Left renal cortex interstitium (tissue), 4 donors: ENCODE measurements at regions not wholly inside any gene's neighbourhood (a gene's known extent, or its start where the extent isn't known, plus 50 kb on each side); places are given as distances from the start of the nearest gene placed in this dataset.
"Not testable (repeated sequence)": the region's sequence is repeated elsewhere in the genome, so short reads cannot be mapped to it uniquely, and the experiment has no call there.

Experiments used
- DNase-seq, 4 donors: peaks; one replicate each; pipeline ENCODE4 v3.0.0-alpha.2; 2013; ENCODE audit warnings: low read depth in 4 of 4, low spot score in 2 of 4, missing footprints in 1 of 4

GRCh38 chrX:124181515-124181914 lies 150.9 kb upstream of the TEX13D start:
- not testable (repeated sequence) for DNase-seq

GRCh38 chrX:124190440-124190839 lies 142.0 kb upstream of the TEX13D start:
- DNase-seq: no peak

- DNase-seq: no peak
Measured at GRCh38 chrX:124194199-124194598, 138.3 kb upstream of the TEX13D start.

- DNase-seq: no peak
Measured at GRCh38 chrX:124194901-124195300, 137.6 kb upstream of the TEX13D start.

- no peak for DNase-seq
Measured at GRCh38 chrX:124203311-124203710, 129.1 kb upstream of the TEX13D start.

- DNase-seq: no peak
Measured at GRCh38 chrX:124208660-124209059, 123.8 kb upstream of the TEX13D start.

- DNase-seq: no peak
Measured at GRCh38 chrX:124209792-124210576, 122.5 kb upstream of the TEX13D start.

GRCh38 chrX:124211312-124211942 lies 121.0 kb upstream of the TEX13D start:
- no peak for DNase-seq

GRCh38 chrX:124212622-124213021 lies 119.8 kb upstream of the TEX13D start:
- no peak for DNase-seq

- DNase-seq: no peak
Measured at GRCh38 chrX:124215786-124216185, 116.7 kb upstream of the TEX13D start.

- DNase-seq: no peak
Measured at GRCh38 chrX:124216396-124217115, 115.9 kb upstream of the TEX13D start.

- no peak for DNase-seq
Measured at GRCh38 chrX:124217304-124218251, 114.9 kb upstream of the TEX13D start.

GRCh38 chrX:124223524-124223923 lies 108.9 kb upstream of the TEX13D start:
- DNase-seq: no peak

- no peak for DNase-seq
Measured at GRCh38 chrX:124224528-124224927, 107.9 kb upstream of the TEX13D start.

- no peak for DNase-seq
Measured at GRCh38 chrX:124226129-124226528, 106.3 kb upstream of the TEX13D start.

- no peak for DNase-seq
Measured at GRCh38 chrX:124228849-124229248, 103.6 kb upstream of the TEX13D start.

- no peak for DNase-seq
Measured at GRCh38 chrX:124229374-124229773, 103.1 kb upstream of the TEX13D start.

GRCh38 chrX:124230655-124231450 lies 101.6 kb upstream of the TEX13D start:
- DNase-seq: no peak

GRCh38 chrX:124231451-124231759 lies 101.1 kb upstream of the TEX13D start:
- DNase-seq: no peak
